Spleen (tissue), 11 donors: ENCODE measurements at regions not wholly inside any gene's neighbourhood (a gene's known extent, or its start where the extent isn't known, plus 50 kb on each side); places are given as distances from the start of the nearest gene placed in this dataset.

Experiments
- DNase-seq: peaks from one replicate; pipeline ENCODE4 v3.0.0-alpha.2; 2020
- H3K27ac ChIP-seq, 8 donors: fragments of 200-600 bp; sonication (generic) in 7 of 8; 1 replicate in 4 of 8; 2 replicates in 4 of 8; pipeline versions ENCODE4 v1.5.0 to v1.8.0; 2016 to 2021; ENCODE audit warnings: inconsistent platforms in 4 of 8, mild to moderate bottlenecking in 4 of 8, moderate library complexity in 1 of 8
- H3K27me3 ChIP-seq, 7 donors: fragments of 200-600 bp; sonication (generic) in 6 of 7; replicated peaks in 1 of 7; 1 replicate in 4 of 7; 2 replicates in 3 of 7; pipeline versions ENCODE4 v1.5.0 to v1.8.0; 2016 to 2021; ENCODE audit warnings: inconsistent platforms in 3 of 7, mild to moderate bottlenecking in 1 of 7
- H3K36me3 ChIP-seq, 6 donors: fragments of 200-600 bp; sonication (generic) in 5 of 6; 1 replicate in 4 of 6; 2 replicates in 2 of 6; pipeline versions ENCODE4 v1.5.0 to v1.8.0; 2016 to 2021; ENCODE audit warnings: inconsistent platforms in 2 of 6
- H3K4me1 ChIP-seq, 6 donors: fragments of 200-600 bp; sonication (generic) in 5 of 6; 1 replicate in 3 of 6; 2 replicates in 3 of 6; pipeline versions ENCODE4 v1.5.0 to v1.8.0; 2016 to 2021; ENCODE audit warnings: inconsistent platforms in 3 of 6
- H3K4me3 ChIP-seq, 8 donors: fragments of 200-600 bp; sonication (generic) in 7 of 8; 1 replicate in 4 of 8; 2 replicates in 4 of 8; pipeline versions ENCODE4 v1.5.0 to v1.8.0; 2016 to 2021; ENCODE audit warnings: inconsistent platforms in 4 of 8, mild to moderate bottlenecking in 4 of 8, moderate library complexity in 2 of 8
- H3K9me3 ChIP-seq, 8 donors: fragments of 200-600 bp; sonication (generic) in 7 of 8; 1 replicate in 4 of 8; 2 replicates in 4 of 8; pipeline versions ENCODE4 v1.5.0 to v1.8.0; 2016 to 2021; ENCODE audit warnings: inconsistent platforms in 4 of 8
- POLR2A ChIP-seq, 3 donors: fragments of 450-650 bp; IDR thresholded peaks; one replicate each; pipeline ENCODE4 v1.5.1; 2017; ENCODE audit warnings: antibody characterized with exemption in 3 of 3, mild to moderate bottlenecking in 1 of 3
- POLR2AphosphoS5 ChIP-seq, 3 donors: sonication (generic); formaldehyde crosslinking; IDR thresholded peaks; one replicate each; pipeline ENCODE4 v1.5.1; 2017; ENCODE audit warnings: antibody characterized with exemption in 3 of 3
- WGBS, 5 donors: extraction: QIAGEN DNeasy Blood & Tissue Kit in 3 of 5; methylation state at CpG; one replicate each; pipeline versions ENCODE4 v1.1.5 to v1.1.7; 2013 to 2018; 5-methylcytosine and 5-hydroxymethylcytosine counted together
- intact Hi-C: fragments of 100-400 bp; cut with DNase I; formaldehyde crosslinking; loops from one replicate; pipeline ENCODE4 v1.15.0; 2023; ENCODE audit warnings: low total_unique reads
- TF ChIP-seq, protein P1 (sequence below), 11 experiments: fragments of 200-600 bp in 7 of 11; fragments of 450-650 bp in 4 of 11; sonication (generic) in 4 of 11; IDR thresholded peaks in 8 of 11; conservative IDR thresholded peaks in 3 of 11; 1 replicate in 7 of 11; 2 replicates in 4 of 11; pipeline versions ENCODE4 v1.4.0 to v1.8.0; 2016 to 2021; ENCODE audit warnings: antibody characterized with exemption in 11 of 11, inconsistent platforms in 4 of 11, mild to moderate bottlenecking in 1 of 11
- donor health status: healthy with polysubstance abuse.
- donor health status: DM: no; HTN: no; CAD: no; lungs with moderate emphysema.
- donor health status: DM: no; HTN: no; CAD: no.
- donor health status: Bipolar disorder and iron deficiency.
- donor health status: healthy.
- donor health status: DM: no; HTN: no; CAD: no.
- donor health status: DM: yes; HTN: yes; CAD: no.

DNA sequence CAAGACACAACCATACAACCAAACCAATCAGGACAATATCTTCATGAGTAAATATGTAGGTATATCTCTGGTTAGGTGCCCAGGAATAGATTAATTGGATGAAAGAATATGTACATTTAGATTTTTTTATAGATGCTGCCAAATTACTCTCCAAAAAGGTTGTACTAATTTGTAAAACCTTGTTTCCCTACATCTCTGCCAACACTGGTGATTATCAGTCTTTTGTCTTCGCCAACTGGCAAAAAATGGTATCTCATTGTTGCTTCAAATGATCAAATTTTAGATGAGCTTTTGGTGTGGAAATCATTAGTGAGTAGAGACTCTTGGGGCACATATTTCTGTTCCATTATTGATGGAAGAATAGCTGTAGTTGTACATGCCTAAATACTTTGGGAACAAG, 90.7 kb upstream of the ELL2 start:
- Histone ChIP-seq H3K9me3 (no peaks in the 10 kb centered on the region), H3K27ac (no peak overlapping the region), H3K36me3 (no peaks in the 10 kb centered on the region), H3K27me3 (no peaks in the 10 kb centered on the region), H3K4me3 (no peak overlapping the region), H3K4me1 (peaks cover 0 to 14% (median 3%) of the 10 kb centered on the region in 6 donors)
- DNase-seq = no peak
- intact Hi-C loops = no loop called here
- no peak for TF ChIP-seq POLR2A (IDR thresholded peaks at IDR 0.05)
- TF ChIP-seq POLR2AphosphoS5 (IDR thresholded peaks at IDR 0.05) = no peak
- TF ChIP-seq, protein P1, sequence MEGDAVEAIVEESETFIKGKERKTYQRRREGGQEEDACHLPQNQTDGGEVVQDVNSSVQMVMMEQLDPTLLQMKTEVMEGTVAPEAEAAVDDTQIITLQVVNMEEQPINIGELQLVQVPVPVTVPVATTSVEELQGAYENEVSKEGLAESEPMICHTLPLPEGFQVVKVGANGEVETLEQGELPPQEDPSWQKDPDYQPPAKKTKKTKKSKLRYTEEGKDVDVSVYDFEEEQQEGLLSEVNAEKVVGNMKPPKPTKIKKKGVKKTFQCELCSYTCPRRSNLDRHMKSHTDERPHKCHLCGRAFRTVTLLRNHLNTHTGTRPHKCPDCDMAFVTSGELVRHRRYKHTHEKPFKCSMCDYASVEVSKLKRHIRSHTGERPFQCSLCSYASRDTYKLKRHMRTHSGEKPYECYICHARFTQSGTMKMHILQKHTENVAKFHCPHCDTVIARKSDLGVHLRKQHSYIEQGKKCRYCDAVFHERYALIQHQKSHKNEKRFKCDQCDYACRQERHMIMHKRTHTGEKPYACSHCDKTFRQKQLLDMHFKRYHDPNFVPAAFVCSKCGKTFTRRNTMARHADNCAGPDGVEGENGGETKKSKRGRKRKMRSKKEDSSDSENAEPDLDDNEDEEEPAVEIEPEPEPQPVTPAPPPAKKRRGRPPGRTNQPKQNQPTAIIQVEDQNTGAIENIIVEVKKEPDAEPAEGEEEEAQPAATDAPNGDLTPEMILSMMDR (IDR thresholded peaks at IDR 0.05 in 8 of 11, conservative IDR thresholded peaks at IDR 0.05 in 3 of 11) = no peak
- 93 to 100% (median 95%) methylated on average over 1 of the region's 1 CpG for WGBS, 5 donors

GRCh38 chr5:96051401-96051830, 89.8 kb upstream of the ELL2 start:
- Histone ChIP-seq H3K36me3 (no peaks in the 10 kb centered on the region), H3K9me3 (no peaks in the 10 kb centered on the region), H3K27ac (no peak overlapping the region), H3K4me3 (no peak overlapping the region), H3K4me1 (peaks cover 0 to 14% (median 3%) of the 10 kb centered on the region in 6 donors), H3K27me3 (no peaks in the 10 kb centered on the region)
- DNase-seq = no peak
- intact Hi-C loops = no loop called here
- no peak for TF ChIP-seq POLR2AphosphoS5 (IDR thresholded peaks at IDR 0.05)
- no peak for TF ChIP-seq POLR2A (IDR thresholded peaks at IDR 0.05)
- TF ChIP-seq, protein P1 (IDR thresholded peaks at IDR 0.05 in 8 of 11, conservative IDR thresholded peaks at IDR 0.05 in 3 of 11) = no peak
- 28 to 53% (median 43%) methylated on average over 4 of the region's 4 CpGs for WGBS, 5 donors

GRCh38 chr5:96050273-96050880, 88.7 kb upstream of the ELL2 start:
- TF ChIP-seq, protein P1 (IDR thresholded peaks at IDR 0.05 in 8 of 11, conservative IDR thresholded peaks at IDR 0.05 in 3 of 11) = no peak
- TF ChIP-seq POLR2AphosphoS5 (IDR thresholded peaks at IDR 0.05) (no peak), POLR2A (IDR thresholded peaks at IDR 0.05) (no peak)
- Histone ChIP-seq H3K27ac (no peak overlapping the region), H3K4me1 (peaks cover 0 to 14% (median 3%) of the 10 kb centered on the region in 6 donors), H3K9me3 (no peaks in the 10 kb centered on the region), H3K36me3 (no peaks in the 10 kb centered on the region), H3K27me3 (no peaks in the 10 kb centered on the region), H3K4me3 (no peak overlapping the region)
- intact Hi-C loops = no loop called here
- no peak for DNase-seq
- whole genome bisulfite sequencing, 5 donors = 84 to 88% (median 87%) methylated on average over 7 of the region's 7 CpGs

- H3K27ac ChIP-seq = no peak overlapping the region
- no peaks in the 10 kb centered on the region for H3K27me3 ChIP-seq
- no peak overlapping the region for H3K4me3 ChIP-seq
- no peaks in the 10 kb centered on the region for H3K9me3 ChIP-seq
- H3K4me1 ChIP-seq = peaks cover 0 to 14% (median 3%) of the 10 kb centered on the region in 6 donors
- intact Hi-C loops = no loop called here
- TF ChIP-seq, protein P1 (IDR thresholded peaks at IDR 0.05 in 8 of 11, conservative IDR thresholded peaks at IDR 0.05 in 3 of 11) = no peak
- TF ChIP-seq POLR2AphosphoS5 (IDR thresholded peaks at IDR 0.05) (no peak), POLR2A (IDR thresholded peaks at IDR 0.05) (no peak)
- 41 to 53% (median 49%) methylated on average over 3 of the region's 3 CpGs for WGBS, 5 donors
- DNase-seq = no peak
- no peaks in the 10 kb centered on the region for H3K36me3 ChIP-seq
Observed at GRCh38 chr5:96049398-96050272, 88.0 kb upstream of the ELL2 start.
